HepG2 (cell line): ENCODE measurements at regions not wholly inside any gene's neighbourhood (a gene's known extent, or its start where the extent isn't known, plus 50 kb on each side); places are given as distances from the start of the nearest gene placed in this dataset.

Source experiments
- BRF2 ChIP-seq: sonication (generic); formaldehyde crosslinking; IDR thresholded peaks from 2 replicates; pipeline ENCODE4 v1.8.1; 2022; ENCODE audit warnings: mild to moderate bottlenecking, missing genetic modification reagents
- ESRRA ChIP-seq: sonication (generic); formaldehyde crosslinking; IDR thresholded peaks from 2 replicates; pipeline ENCODE4 v1.5.1; 2020; ENCODE audit warnings: mild to moderate bottlenecking, low read depth, missing genetic modification reagents
- KDM4B ChIP-seq: sonication (generic); formaldehyde crosslinking; IDR thresholded peaks from 2 replicates; pipeline ENCODE4 v1.4.0; 2020; ENCODE audit warnings: missing genetic modification reagents

- TF ChIP-seq BRF2 (CRISPR knock-in tag) (no peak), KDM4B (CRISPR knock-in tag) (no peak), ESRRA (CRISPR knock-in tag) (no peak)
Observed at GRCh38 chr2:180892091-180892490, 88.3 kb upstream of the UBE2E3 start.
